CD8-positive, alpha-beta memory T cell (primary cell): ENCODE measurements at regions not wholly inside any gene's neighbourhood (a gene's known extent, or its start where the extent isn't known, plus 50 kb on each side); places are given as distances from the start of the nearest gene placed in this dataset.
"Not testable (repeated sequence)": the region's sequence is repeated elsewhere in the genome, so short reads cannot be mapped to it uniquely, and the experiment has no call there.

Experiments used
- CTCF ChIA-PET: fragments of 350-600 bp; sonication (Branson Sonifier 250); formaldehyde crosslinking; loops from one replicate; lab custom pipeline; 2021; ENCODE audit warnings: antibody characterized with exemption; lab: Charles Lee
- POLR2A ChIA-PET: fragments of 350-600 bp; sonication (Branson Sonifier 250); formaldehyde crosslinking; loops from one replicate; lab custom pipeline; 2021; ENCODE audit warnings: antibody characterized with exemption; lab: Charles Lee
- DNase-seq, 5 donors: peaks; one replicate each; pipeline versions ENCODE4 v3.0.0 to v3.0.0-alpha.2; 2020 to 2022; ENCODE audit warnings: mixed read lengths in 1 of 5
- H3K27ac ChIP-seq: one replicate; pipeline ENCODE4 v1.7.0; 2013; ENCODE audit warnings: low read depth, mild to moderate bottlenecking, low read length, moderate library complexity
- H3K27me3 ChIP-seq: 2 replicates; pipeline ENCODE4 v1.7.0; 2013; ENCODE audit warnings: low read length, mild to moderate bottlenecking; ENCODE audit not compliant: insufficient read depth, poor library complexity, severe bottlenecking
- H3K36me3 ChIP-seq: 2 replicates; pipeline ENCODE4 v1.7.0; 2013; ENCODE audit warnings: mild to moderate bottlenecking, low read length, moderate library complexity; ENCODE audit not compliant: insufficient read depth
- H3K4me1 ChIP-seq: 2 replicates; pipeline ENCODE4 v1.7.0; 2013; ENCODE audit warnings: mild to moderate bottlenecking, low read length, moderate library complexity; ENCODE audit not compliant: insufficient read depth
- H3K4me3 ChIP-seq: 2 replicates; pipeline ENCODE4 v1.7.0; 2013; ENCODE audit warnings: mild to moderate bottlenecking, low read length
- H3K9me3 ChIP-seq: 2 replicates; pipeline ENCODE4 v1.7.0; 2013; ENCODE audit warnings: mild to moderate bottlenecking, low read length
- H3K27ac Mint-ChIP-seq, 8 donors: one replicate each; pipeline ENCODE4 v1.8.0; 2020 to 2021; ENCODE audit warnings: mixed read lengths in 8 of 8, mild to moderate bottlenecking in 6 of 8, inconsistent platforms in 3 of 8, moderate library complexity in 3 of 8
- H3K27me3 Mint-ChIP-seq, 2 donors: one replicate each; pipeline ENCODE4 v1.8.0; 2020 to 2021; ENCODE audit warnings: mixed read lengths in 2 of 2, mild to moderate bottlenecking in 1 of 2, moderate library complexity in 1 of 2
- H3K36me3 Mint-ChIP-seq, 3 donors: one replicate each; pipeline ENCODE4 v1.8.0; 2020 to 2021; ENCODE audit warnings: mixed read lengths in 3 of 3, inconsistent platforms in 1 of 3, mild to moderate bottlenecking in 1 of 3
- H3K4me1 Mint-ChIP-seq, 3 donors: one replicate each; pipeline ENCODE4 v1.8.0; 2020 to 2021; ENCODE audit warnings: mixed read lengths in 3 of 3, inconsistent platforms in 1 of 3, mild to moderate bottlenecking in 1 of 3
- H3K4me3 Mint-ChIP-seq, 7 donors: one replicate each; pipeline ENCODE4 v1.8.0; 2020 to 2021; ENCODE audit warnings: mixed read lengths in 7 of 7, mild to moderate bottlenecking in 6 of 7, moderate library complexity in 4 of 7, inconsistent platforms in 2 of 7
- H3K9me3 Mint-ChIP-seq, 5 donors: one replicate each; pipeline ENCODE4 v1.8.0; 2020 to 2022; ENCODE audit warnings: mixed read lengths in 5 of 5, mild to moderate bottlenecking in 3 of 5, moderate library complexity in 2 of 5, inconsistent platforms in 1 of 5

GRCh38 chr13:65202845-65203244 is 2027.3 kb downstream of the PCDH9 start:
- H3K36me3 Mint-ChIP-seq: not testable (repeated sequence)

DNA sequence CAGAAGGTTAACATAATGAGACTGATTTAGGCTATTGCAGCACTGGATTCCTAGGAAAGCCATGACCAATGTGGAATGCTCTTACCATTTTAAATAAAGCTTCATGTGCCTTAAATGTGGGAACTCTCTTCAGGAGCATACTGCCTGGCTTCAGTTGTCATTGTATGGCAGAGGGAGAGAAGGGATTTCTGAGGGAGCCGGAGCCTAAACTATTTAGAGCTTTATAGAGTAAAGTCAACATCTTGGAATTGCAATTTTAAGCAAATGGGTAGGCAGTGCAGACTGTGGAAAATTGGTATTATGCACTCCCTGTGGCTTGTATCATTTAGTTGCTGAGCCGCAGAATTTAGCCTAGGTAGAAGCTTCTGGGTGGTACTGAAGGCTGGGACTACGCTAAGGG is 2041.4 kb downstream of the PCDH9 start:
- no peaks in the 10 kb centered on the region for H3K27me3 Mint-ChIP-seq
- Histone ChIP-seq H3K9me3 (peaks cover 4% of the 10 kb centered on the region), H3K4me3 (no peak overlapping the region), H3K4me1 (no peaks in the 10 kb centered on the region), H3K27me3 (no peaks in the 10 kb centered on the region), H3K27ac (no peak overlapping the region), H3K36me3 (no peaks in the 10 kb centered on the region)
- no peak overlapping the region for H3K4me3 Mint-ChIP-seq
- H3K27ac Mint-ChIP-seq: no peak overlapping the region
- no peaks in the 10 kb centered on the region for H3K4me1 Mint-ChIP-seq
- H3K36me3 Mint-ChIP-seq: no peaks in the 10 kb centered on the region
- DNase-seq: no peak
- ChIA-PET POLR2A (no interaction called here), CTCF (no interaction called here)
- H3K9me3 Mint-ChIP-seq: peaks cover 8 to 25% (median 14%) of the 10 kb centered on the region in 5 donors

More at GRCh38 chr13:65202845-65203244, 2027.3 kb downstream of the PCDH9 start:
- H3K36me3 ChIP-seq, DNase-seq, CTCF ChIA-PET, H3K9me3 ChIP-seq, H3K4me3 Mint-ChIP-seq, H3K4me3 ChIP-seq, H3K4me1 ChIP-seq, H3K27me3 Mint-ChIP-seq, H3K4me1 Mint-ChIP-seq, POLR2A ChIA-PET, H3K27me3 ChIP-seq, H3K27ac Mint-ChIP-seq, H3K27ac ChIP-seq: not testable (repeated sequence)
- peaks cover 7 to 37% (median 16%) of the 10 kb centered on the region in 5 donors for H3K9me3 Mint-ChIP-seq

DNA sequence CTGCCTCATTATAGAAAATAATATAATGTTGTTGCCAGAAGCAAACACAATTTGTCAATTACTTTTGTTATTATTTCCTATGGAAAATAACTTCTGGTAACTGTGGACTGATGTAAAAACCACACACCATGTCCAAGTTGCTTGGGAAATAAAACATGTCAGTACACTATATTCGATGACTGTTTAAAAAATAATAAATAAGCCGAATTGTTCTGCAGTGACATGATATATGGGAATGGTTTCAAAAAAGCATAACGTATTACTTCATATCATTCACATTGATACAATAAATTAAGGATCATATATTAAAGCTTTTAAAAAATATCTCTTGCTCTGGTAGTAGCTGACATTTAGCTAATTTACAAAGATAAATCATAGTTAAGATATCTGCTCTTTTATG is 2062.1 kb downstream of the PCDH9 start:
- H3K4me1 Mint-ChIP-seq: no peaks in the 10 kb centered on the region
- no peaks in the 10 kb centered on the region for H3K4me1 ChIP-seq
- DNase-seq: no peak
- ChIA-PET CTCF (no interaction called here), POLR2A (no interaction called here)
- no peaks in the 10 kb centered on the region for H3K36me3 ChIP-seq
- no peaks in the 10 kb centered on the region for H3K27me3 Mint-ChIP-seq
- H3K27me3 ChIP-seq: no peaks in the 10 kb centered on the region
- no peak overlapping the region for H3K4me3 ChIP-seq
- no peaks in the 10 kb centered on the region for H3K36me3 Mint-ChIP-seq
- H3K9me3 ChIP-seq: no peaks in the 10 kb centered on the region
- H3K4me3 Mint-ChIP-seq: no peak overlapping the region
- peaks cover 0 to 23% (median 4%) of the 10 kb centered on the region in 5 donors for H3K9me3 Mint-ChIP-seq
- H3K27ac Mint-ChIP-seq: no peak overlapping the region
- H3K27ac ChIP-seq: no peak overlapping the region

- no peak overlapping the region for H3K27ac Mint-ChIP-seq
- Histone ChIP-seq H3K27ac (no peak overlapping the region), H3K27me3 (no peaks in the 10 kb centered on the region), H3K9me3 (no peaks in the 10 kb centered on the region), H3K4me3 (no peak overlapping the region), H3K4me1 (no peaks in the 10 kb centered on the region), H3K36me3 (no peaks in the 10 kb centered on the region)
- H3K9me3 Mint-ChIP-seq: peaks cover 2 to 20% (median 7%) of the 10 kb centered on the region in 5 donors
- ChIA-PET CTCF (no interaction called here), POLR2A (no interaction called here)
- DNase-seq: no peak
- no peaks in the 10 kb centered on the region for H3K4me1 Mint-ChIP-seq
- H3K27me3 Mint-ChIP-seq: no peaks in the 10 kb centered on the region
- H3K4me3 Mint-ChIP-seq: no peak overlapping the region
- no peaks in the 10 kb centered on the region for H3K36me3 Mint-ChIP-seq
These were observed 2063.5 kb downstream of the PCDH9 start for GRCh38 chr13:65166675-65167074.

DNA sequence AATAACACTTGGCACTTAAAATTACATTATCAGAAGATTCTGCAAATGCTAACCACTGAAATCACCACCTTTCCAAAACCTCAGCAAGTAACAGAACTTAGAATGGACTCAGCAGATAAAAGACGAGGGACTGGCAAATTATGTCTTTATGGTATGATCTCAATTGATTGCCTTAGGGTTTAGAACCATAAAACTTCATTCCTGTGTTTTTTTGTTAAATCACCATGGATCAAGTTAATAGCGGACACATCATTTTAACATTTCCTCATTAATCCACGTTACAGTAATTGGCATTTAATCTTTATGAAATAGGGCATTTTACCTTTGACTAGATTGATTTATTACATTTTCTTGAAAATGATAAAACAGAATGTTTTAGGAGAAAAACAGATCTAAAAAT is 2070.3 kb downstream of the PCDH9 start:
- Histone ChIP-seq H3K4me3 (no peak overlapping the region), H3K36me3 (no peaks in the 10 kb centered on the region), H3K27ac (no peak overlapping the region), H3K27me3 (no peaks in the 10 kb centered on the region), H3K4me1 (no peaks in the 10 kb centered on the region), H3K9me3 (no peaks in the 10 kb centered on the region)
- Mint-ChIP-seq H3K36me3 (no peaks in the 10 kb centered on the region), H3K9me3 (peaks cover 0 to 24% (median 8%) of the 10 kb centered on the region in 5 donors), H3K27ac (no peak overlapping the region), H3K27me3 (no peaks in the 10 kb centered on the region), H3K4me3 (no peak overlapping the region), H3K4me1 (no peaks in the 10 kb centered on the region)
- no peak for DNase-seq
- CTCF ChIA-PET: no interaction called here
- POLR2A ChIA-PET: no interaction called here

DNA sequence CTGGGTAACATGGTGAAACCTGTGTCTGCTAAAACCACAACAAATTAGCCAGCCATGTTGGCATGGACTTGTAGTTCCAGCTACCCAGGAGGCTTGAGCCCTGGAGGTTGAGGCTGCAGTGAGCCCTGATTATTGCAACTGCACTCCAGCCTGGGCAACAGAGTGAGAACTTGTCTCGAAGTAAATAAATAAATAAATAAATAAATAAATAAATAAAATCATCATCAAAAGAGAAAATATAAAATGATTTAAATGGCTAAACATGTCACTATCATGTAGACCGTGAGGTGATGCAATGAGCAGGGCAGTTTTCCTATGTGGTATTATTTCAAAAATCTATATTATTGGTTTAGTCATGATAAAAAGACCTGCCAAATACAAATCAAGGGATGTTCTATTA is 2074.3 kb downstream of the PCDH9 start:
- H3K4me1 ChIP-seq: no peaks in the 10 kb centered on the region
- no peak overlapping the region for H3K4me3 ChIP-seq
- Mint-ChIP-seq H3K36me3 (no peaks in the 10 kb centered on the region), H3K9me3 (peaks cover 5 to 30% (median 8%) of the 10 kb centered on the region in 5 donors), H3K4me3 (no peak overlapping the region), H3K27me3 (no peaks in the 10 kb centered on the region), H3K27ac (no peak overlapping the region), H3K4me1 (no peaks in the 10 kb centered on the region)
- H3K27me3 ChIP-seq: no peaks in the 10 kb centered on the region
- ChIA-PET POLR2A (no interaction called here), CTCF (no interaction called here)
- H3K36me3 ChIP-seq: no peaks in the 10 kb centered on the region
- no peaks in the 10 kb centered on the region for H3K9me3 ChIP-seq
- H3K27ac ChIP-seq: no peak overlapping the region
- DNase-seq: no peak

- ChIA-PET CTCF (no interaction called here), POLR2A (no interaction called here)
- no peaks in the 10 kb centered on the region for H3K36me3 Mint-ChIP-seq
- H3K27me3 Mint-ChIP-seq: no peaks in the 10 kb centered on the region
- Histone ChIP-seq H3K9me3 (no peaks in the 10 kb centered on the region), H3K4me3 (no peak overlapping the region), H3K27ac (no peak overlapping the region), H3K27me3 (no peaks in the 10 kb centered on the region), H3K4me1 (no peaks in the 10 kb centered on the region), H3K36me3 (no peaks in the 10 kb centered on the region)
- no peak for DNase-seq
- H3K4me3 Mint-ChIP-seq: no peak overlapping the region
- H3K4me1 Mint-ChIP-seq: no peaks in the 10 kb centered on the region
- peaks cover 5 to 27% (median 8%) of the 10 kb centered on the region in 5 donors for H3K9me3 Mint-ChIP-seq
- H3K27ac Mint-ChIP-seq: no peak overlapping the region
These were observed 2075.3 kb downstream of the PCDH9 start for GRCh38 chr13:65154661-65155447.

DNA sequence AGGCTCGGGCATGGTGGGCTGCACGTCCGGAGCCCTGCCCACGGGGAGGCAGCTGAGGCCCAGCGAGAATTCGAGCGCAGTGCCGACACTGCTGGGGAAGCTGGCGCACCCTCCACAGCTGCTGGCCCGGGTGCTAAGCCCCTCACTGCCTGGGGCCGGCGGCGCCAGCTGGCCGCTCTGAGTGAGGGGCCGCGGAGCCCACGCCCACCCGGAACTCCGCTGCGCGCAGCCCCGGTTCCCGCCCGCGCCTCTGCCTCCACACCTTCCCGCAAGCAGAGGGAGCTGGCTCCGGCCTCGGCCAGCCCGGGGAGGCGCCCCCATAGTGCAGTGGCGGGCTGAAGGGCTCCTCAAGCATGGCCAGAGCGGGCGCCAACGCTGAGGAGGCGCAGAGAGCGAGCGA is 2080.4 kb downstream of the PCDH9 start:
- Mint-ChIP-seq H3K36me3 (no peaks in the 10 kb centered on the region), H3K27me3 (no peaks in the 10 kb centered on the region), H3K4me1 (no peaks in the 10 kb centered on the region), H3K27ac (no peak overlapping the region), H3K9me3 (peaks cover 6 to 34% (median 10%) of the 10 kb centered on the region in 5 donors), H3K4me3 (no peak overlapping the region)
- no peaks in the 10 kb centered on the region for H3K27me3 ChIP-seq
- H3K36me3 ChIP-seq: no peaks in the 10 kb centered on the region
- no peak overlapping the region for H3K4me3 ChIP-seq
- ChIA-PET CTCF (no interaction called here), POLR2A (no interaction called here)
- no peak overlapping the region for H3K27ac ChIP-seq
- no peaks in the 10 kb centered on the region for H3K9me3 ChIP-seq
- H3K4me1 ChIP-seq: no peaks in the 10 kb centered on the region
- DNase-seq: no peak
